Upper lobe of left lung (tissue), 4 donors: ENCODE measurements at regions not wholly inside any gene's neighbourhood (a gene's known extent, or its start where the extent isn't known, plus 50 kb on each side); places are given as distances from the start of the nearest gene placed in this dataset.

ENCODE experiments used
- CTCF ChIP-seq, 6 experiments: fragments of 450-650 bp in 4 of 6; fragments of 200-600 bp in 2 of 6; sonication (generic) in 2 of 6; IDR thresholded peaks; one replicate each; pipeline ENCODE4 v1.5.1; 2016 to 2019; ENCODE audit warnings: antibody characterized with exemption in 6 of 6
- EP300 ChIP-seq, 4 donors: sonication (generic); formaldehyde crosslinking; IDR thresholded peaks; one replicate each; pipeline ENCODE4 v1.5.1; 2017; ENCODE audit warnings: antibody characterized with exemption in 4 of 4, control low read depth in 2 of 4
- POLR2A ChIP-seq, 4 donors: fragments of 450-650 bp; IDR thresholded peaks; one replicate each; pipeline ENCODE4 v1.5.1; 2016 to 2017; ENCODE audit warnings: antibody characterized with exemption in 4 of 4, mild to moderate bottlenecking in 2 of 4
- POLR2AphosphoS5 ChIP-seq, 2 donors: sonication (generic); formaldehyde crosslinking; IDR thresholded peaks; one replicate each; pipeline ENCODE4 v1.5.1; 2017; ENCODE audit warnings: antibody characterized with exemption in 2 of 2

- TF ChIP-seq CTCF (IDR thresholded peaks at IDR 0.05) (no peak), EP300 (IDR thresholded peaks at IDR 0.05) (no peak), POLR2A (IDR thresholded peaks at IDR 0.05) (no peak), POLR2AphosphoS5 (IDR thresholded peaks at IDR 0.05) (no peak)
These were observed 515.3 kb downstream of the IRS2 start for GRCh38 chr13:109271061-109271460.
